ENCODE measurements at regions not wholly inside any gene's neighbourhood (a gene's known extent, or its start where the extent isn't known, plus 50 kb on each side); places are given as distances from the start of the nearest gene placed in this dataset.
A peak's percentile ranks its signal among the peaks of the same experiment; 100 is the strongest.

DNA sequence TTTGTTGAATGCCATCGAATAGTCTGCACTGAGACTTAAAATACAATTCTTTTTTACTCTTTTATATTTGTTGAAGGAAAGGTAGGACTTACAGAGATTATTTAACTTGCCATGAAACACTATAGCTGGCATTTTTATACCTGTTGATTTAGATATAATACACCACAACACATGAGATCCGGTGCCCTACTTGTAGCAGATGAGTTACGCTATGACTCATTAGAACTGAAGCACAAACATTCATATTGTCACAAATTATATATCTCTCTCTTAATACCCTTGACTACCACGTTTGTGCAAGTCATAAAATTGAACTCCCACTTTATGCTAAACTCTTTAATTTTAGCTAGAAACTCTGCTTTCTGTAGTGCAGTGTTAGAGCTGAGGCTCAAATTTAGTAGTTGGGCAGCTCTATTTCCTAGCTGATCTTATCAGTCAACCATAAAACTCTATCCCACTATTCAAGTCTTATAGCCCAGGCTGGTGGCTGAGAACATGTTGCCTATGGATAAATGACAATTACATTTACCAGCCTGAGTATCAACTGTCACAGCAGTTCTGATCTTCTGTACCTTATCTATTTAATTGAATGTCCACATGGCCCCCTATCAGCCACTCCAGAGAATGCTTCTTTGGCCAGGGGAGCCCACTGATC, 137.4 kb upstream of the SEMA3D start:
- H3K4me3 ChIP-seq, result no peak overlapping the region
- H3K36me3 ChIP-seq, result no peaks in the 10 kb centered on the region
- H3K9ac ChIP-seq, result no peak overlapping the region
- no peaks in the 10 kb centered on the region for H3K27me3 ChIP-seq
- no peak overlapping the region for H3K27ac ChIP-seq
- no peaks in the 10 kb centered on the region for H4K20me1 ChIP-seq
- H3K4me2 ChIP-seq, result no peak overlapping the region
- TF ChIP-seq Cebpa-rat (IDR thresholded peaks at IDR 0.05), result no peak
- no peaks in the 10 kb centered on the region for H3K4me1 ChIP-seq
- no peaks in the 10 kb centered on the region for H3K9me3 ChIP-seq

GRCh38 chr7:85322252-85322651, 135.4 kb upstream of the SEMA3D start:
- no peaks in the 10 kb centered on the region for H3K36me3 ChIP-seq
- H3K4me1 ChIP-seq, result no peaks in the 10 kb centered on the region
- H3K4me2 ChIP-seq, result no peak overlapping the region
- H3K27me3 ChIP-seq, result no peaks in the 10 kb centered on the region
- H3K27ac ChIP-seq, result no peak overlapping the region
- H3K4me3 ChIP-seq, result no peak overlapping the region
- no peaks in the 10 kb centered on the region for H3K9me3 ChIP-seq
- TF ChIP-seq Cebpa-rat (IDR thresholded peaks at IDR 0.05), result no peak
- H3K9ac ChIP-seq, result no peak overlapping the region
- no peaks in the 10 kb centered on the region for H4K20me1 ChIP-seq

- no peak overlapping the region for H3K4me2 ChIP-seq
These were observed 134.0 kb upstream of the SEMA3D start for GRCh38 chr7:85320699-85321476.

DNA sequence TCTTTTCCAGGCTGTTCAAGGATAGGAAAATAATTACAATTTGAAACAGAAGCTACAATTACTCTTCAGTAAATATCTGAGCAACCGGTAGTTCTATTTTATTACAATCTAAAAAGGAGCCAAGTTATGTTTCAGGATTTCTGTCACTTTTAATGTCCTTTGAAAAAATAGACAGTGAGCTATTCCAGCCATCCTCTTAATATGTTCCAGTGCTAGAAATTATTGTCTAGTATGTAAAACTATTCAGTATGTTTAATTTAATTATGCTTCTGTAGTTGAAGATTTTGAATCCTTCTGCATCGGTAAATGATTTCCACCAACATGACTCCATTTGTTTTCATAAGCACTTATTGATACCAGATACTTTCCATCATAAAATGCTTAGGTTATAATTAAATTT, 129.6 kb upstream of the SEMA3D start:
- H3K36me3 ChIP-seq, result no peaks in the 10 kb centered on the region
- H3K4me2 ChIP-seq, result no peak overlapping the region
- H3K27ac ChIP-seq, result no peak overlapping the region
- no peaks in the 10 kb centered on the region for H3K27me3 ChIP-seq
- H3K4me1 ChIP-seq, result no peaks in the 10 kb centered on the region
- H3K9ac ChIP-seq, result no peak overlapping the region
- TF ChIP-seq Cebpa-rat (IDR thresholded peaks at IDR 0.05), result no peak
- no peak overlapping the region for H3K4me3 ChIP-seq
- H3K9me3 ChIP-seq, result no peaks in the 10 kb centered on the region
- H4K20me1 ChIP-seq, result no peaks in the 10 kb centered on the region

More at GRCh38 chr7:85320699-85321476, 134.0 kb upstream of the SEMA3D start:
- H3K4me1 ChIP-seq, result no peaks in the 10 kb centered on the region
- no peak overlapping the region for H3K9ac ChIP-seq
- no peaks in the 10 kb centered on the region for H4K20me1 ChIP-seq
- H3K4me3 ChIP-seq, result no peak overlapping the region
- H3K27ac ChIP-seq, result no peak overlapping the region
- H3K36me3 ChIP-seq, result no peaks in the 10 kb centered on the region
- H3K27me3 ChIP-seq, result no peaks in the 10 kb centered on the region
- H3K9me3 ChIP-seq, result no peaks in the 10 kb centered on the region
- no peak for TF ChIP-seq Cebpa-rat (IDR thresholded peaks at IDR 0.05)

DNA sequence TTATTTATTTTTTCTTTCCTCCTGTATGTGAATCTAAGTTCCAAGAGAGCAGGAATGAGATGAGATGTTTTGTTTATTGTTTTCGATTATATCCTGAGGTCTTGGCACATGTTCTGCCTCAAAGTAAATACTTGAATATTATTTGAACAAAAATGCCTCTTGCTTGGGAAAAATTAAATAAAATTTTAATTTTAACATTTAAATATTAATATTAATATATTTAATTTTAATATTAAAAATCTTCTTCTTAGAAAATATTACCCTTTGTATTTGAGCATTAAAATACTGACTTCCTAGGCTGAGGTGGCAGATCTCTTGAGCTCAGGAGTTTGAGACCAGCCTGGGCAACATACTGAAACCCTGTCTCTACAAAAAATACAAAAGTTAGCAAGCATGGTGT, 123.4 kb upstream of the SEMA3D start:
- Histone ChIP-seq H3K4me1 (no peaks in the 10 kb centered on the region), H3K27me3 (no peaks in the 10 kb centered on the region), H3K36me3 (no peaks in the 10 kb centered on the region), H3K4me2 (no peak overlapping the region), H3K9me3 (no peaks in the 10 kb centered on the region), H4K20me1 (no peaks in the 10 kb centered on the region), H3K4me3 (no peak overlapping the region), H3K27ac (no peak overlapping the region), H3K9ac (no peak overlapping the region)
- no peak for TF ChIP-seq Cebpa-rat (IDR thresholded peaks at IDR 0.05)

- TF ChIP-seq Cebpa-rat (IDR thresholded peaks at IDR 0.05), result no peak
- no peaks in the 10 kb centered on the region for H3K4me1 ChIP-seq
- no peaks in the 10 kb centered on the region for H3K27me3 ChIP-seq
- no peak overlapping the region for H3K27ac ChIP-seq
- H3K36me3 ChIP-seq, result no peaks in the 10 kb centered on the region
- H3K4me2 ChIP-seq, result no peak overlapping the region
- no peak overlapping the region for H3K4me3 ChIP-seq
- no peaks in the 10 kb centered on the region for H4K20me1 ChIP-seq
- no peaks in the 10 kb centered on the region for H3K9me3 ChIP-seq
- no peak overlapping the region for H3K9ac ChIP-seq
These were observed 119.3 kb upstream of the SEMA3D start for GRCh38 chr7:85306115-85306514.

- H3K9ac ChIP-seq, result no peak overlapping the region
- no peak overlapping the region for H3K4me3 ChIP-seq
- no peak for TF ChIP-seq Cebpa-rat (IDR thresholded peaks at IDR 0.05)
- H3K36me3 ChIP-seq, result no peaks in the 10 kb centered on the region
- H3K27ac ChIP-seq, result no peak overlapping the region
- H4K20me1 ChIP-seq, result no peaks in the 10 kb centered on the region
- peaks cover 7% of the 10 kb centered on the region for H3K4me1 ChIP-seq
- no peaks in the 10 kb centered on the region for H3K9me3 ChIP-seq
- H3K27me3 ChIP-seq, result no peaks in the 10 kb centered on the region
- no peak overlapping the region for H3K4me2 ChIP-seq
These were observed 107.3 kb upstream of the SEMA3D start for GRCh38 chr7:85294176-85294575.

DNA sequence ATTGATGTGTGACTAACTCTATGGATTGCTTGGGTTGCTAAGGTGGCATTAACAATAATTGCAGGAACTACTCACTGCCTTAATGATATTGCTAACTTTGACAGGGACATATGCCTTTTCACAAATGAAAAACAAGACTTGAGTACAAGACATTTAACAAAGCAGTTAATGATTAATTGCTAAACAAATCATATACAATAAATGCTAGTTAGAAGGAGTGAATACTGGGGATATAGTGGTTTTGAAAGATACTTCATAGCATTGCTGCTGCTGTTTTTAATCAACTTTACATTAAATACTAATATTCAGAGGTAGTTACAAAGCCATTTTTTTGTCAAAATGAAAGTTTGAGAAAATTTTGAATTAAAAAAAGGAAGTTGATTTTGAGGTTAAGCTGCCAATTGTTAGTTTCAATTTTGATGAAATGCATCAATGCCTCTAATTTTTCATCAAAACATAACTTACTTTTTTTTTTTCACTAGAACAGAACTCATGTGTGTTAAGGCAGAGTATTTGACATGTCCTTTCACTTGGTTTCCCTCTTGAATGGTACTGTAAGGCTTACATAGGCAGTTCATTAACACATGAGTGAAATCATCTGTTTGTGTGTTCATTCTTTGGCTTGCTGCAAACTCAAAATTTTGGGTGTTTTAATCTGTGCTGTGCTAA, 106.2 kb upstream of the SEMA3D start:
- Histone ChIP-seq H3K4me2 (peak overlapping the region; percentile 7; the same call in 1 of the 2 replicates), H3K27ac (no peak overlapping the region), H3K4me3 (no peak overlapping the region), H3K27me3 (no peaks in the 10 kb centered on the region), H3K9ac (no peak overlapping the region), H3K9me3 (no peaks in the 10 kb centered on the region), H4K20me1 (no peaks in the 10 kb centered on the region), H3K36me3 (no peaks in the 10 kb centered on the region), H3K4me1 (peaks cover 7% of the 10 kb centered on the region)
- TF ChIP-seq Cebpa-rat (IDR thresholded peaks at IDR 0.05), result no peak

DNA sequence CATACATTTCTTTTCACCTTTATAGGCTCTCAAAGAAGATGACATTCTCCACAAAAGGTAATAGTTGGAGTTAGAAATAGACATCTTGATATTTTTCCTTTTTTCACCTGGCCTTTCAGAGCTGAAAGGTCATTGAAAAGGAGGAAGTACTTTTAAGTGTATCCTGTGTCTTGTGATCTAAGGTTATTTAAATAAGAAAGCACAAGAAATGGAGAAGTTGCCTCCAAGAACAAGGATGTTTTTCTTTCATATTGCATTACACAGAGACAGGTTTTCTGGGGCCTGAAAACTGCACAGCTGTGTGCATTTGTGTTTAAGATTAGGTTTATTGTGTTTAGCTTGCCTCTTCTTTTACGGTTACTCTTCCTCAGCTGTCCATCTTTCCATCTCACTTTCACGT, 103.4 kb upstream of the SEMA3D start:
- Histone ChIP-seq H3K9me3 (no peaks in the 10 kb centered on the region), H3K4me2 (no peak overlapping the region), H3K27ac (no peak overlapping the region), H3K27me3 (no peaks in the 10 kb centered on the region), H3K36me3 (no peaks in the 10 kb centered on the region), H3K9ac (no peak overlapping the region), H3K4me1 (peaks cover 7% of the 10 kb centered on the region), H4K20me1 (no peaks in the 10 kb centered on the region), H3K4me3 (no peak overlapping the region)
- no peak for TF ChIP-seq Cebpa-rat (IDR thresholded peaks at IDR 0.05)

GRCh38 chr7:85289279-85289678, 102.4 kb upstream of the SEMA3D start:
- no peak overlapping the region for H3K4me2 ChIP-seq
- H3K9ac ChIP-seq, result no peak overlapping the region
- H3K4me1 ChIP-seq, result peaks cover 7% of the 10 kb centered on the region
- H3K27ac ChIP-seq, result no peak overlapping the region
- H3K4me3 ChIP-seq, result no peak overlapping the region
- no peaks in the 10 kb centered on the region for H3K27me3 ChIP-seq
- H3K36me3 ChIP-seq, result no peaks in the 10 kb centered on the region
- H3K9me3 ChIP-seq, result no peaks in the 10 kb centered on the region
- no peaks in the 10 kb centered on the region for H4K20me1 ChIP-seq
- no peak for TF ChIP-seq Cebpa-rat (IDR thresholded peaks at IDR 0.05)

Measured in BLaER1 (cell line).